Umbilical cord (tissue), 1 donor: ENCODE measurements at regions not wholly inside any gene's neighbourhood (a gene's known extent, or its start where the extent isn't known, plus 50 kb on each side); places are given as distances from the start of the nearest gene placed in this dataset.

Source experiments
- DNase-seq: peaks from one replicate; pipeline ENCODE4 v3.0.0-alpha.2; 2015; ENCODE audit warnings: low spot score

- no peak for DNase-seq
These were observed 61.6 kb upstream of the CCBE1 start for GRCh38 chr18:59758837-59759236.

GRCh38 chr18:59758106-59758505 lies 60.9 kb upstream of the CCBE1 start:
- DNase-seq, result no peak

GRCh38 chr18:59752666-59753065 lies 55.4 kb upstream of the CCBE1 start:
- no peak for DNase-seq

- DNase-seq, result no peak
These were observed 54.0 kb upstream of the CCBE1 start for GRCh38 chr18:59751186-59751585.

GRCh38 chr18:59748628-59749360 lies 51.6 kb upstream of the CCBE1 start:
- DNase-seq, result no peak
